ENCODE measurements at regions not wholly inside any gene's neighbourhood (a gene's known extent, or its start where the extent isn't known, plus 50 kb on each side); places are given as distances from the start of the nearest gene placed in this dataset.

GRCh38 chr6:8628063-8628462 lies 192.7 kb upstream of the SLC35B3 start:
- TF ChIP-seq CTCF (IDR thresholded peaks at IDR 0.05; ENCODE audit: extremely low read depth in 1 of 2, insufficient read depth in 1 of 2, low read depth in 1 of 2, low read length in 2 of 2) (no peak), MAX (IDR thresholded peaks at IDR 0.05; ENCODE audit: insufficient read depth, insufficient read length) (no peak), POLR2A (IDR thresholded peaks at IDR 0.05; ENCODE audit: low read depth, low read length) (no peak)
